ENCODE measurements at regions not wholly inside any gene's neighbourhood (a gene's known extent, or its start where the extent isn't known, plus 50 kb on each side); places are given as distances from the start of the nearest gene placed in this dataset.

DNA sequence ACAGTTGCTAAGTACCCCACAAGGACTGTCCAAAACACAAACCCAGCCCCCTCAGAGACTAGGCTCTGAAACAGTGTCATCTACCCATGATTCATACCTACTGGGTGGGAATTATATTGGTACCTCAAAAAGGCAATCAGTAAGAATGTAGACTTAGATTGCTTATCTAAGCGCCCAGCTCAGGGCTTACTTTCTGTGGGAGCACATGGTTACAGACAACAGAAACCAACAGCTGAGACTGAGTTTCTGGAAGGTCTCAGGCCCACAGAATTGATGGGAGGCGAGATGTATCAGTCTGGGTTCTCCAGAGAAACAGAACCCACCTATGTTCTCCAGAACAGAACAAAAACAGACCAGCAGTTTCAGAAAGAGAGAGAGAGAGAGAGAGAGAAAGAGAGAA is 147.3 kb upstream of the KAZN start:
- no peak overlapping the region for H3K27ac ChIP-seq (ENCODE audit: low read depth in 2 of 2, low read length in 2 of 2)
- no peak overlapping the region for H3K9ac ChIP-seq (ENCODE audit: low read depth in 1 of 2, low read length in 2 of 2)
- no peak overlapping the region for H3K4me3 ChIP-seq (ENCODE audit: low read length in 2 of 2)
- H3K9me3 ChIP-seq (ENCODE audit: control insufficient read depth in 2 of 2, low read length in 2 of 2), result no peaks in the 10 kb centered on the region
- no peaks in the 10 kb centered on the region for H3K27me3 ChIP-seq (ENCODE audit: control insufficient read depth in 2 of 2, insufficient read depth in 2 of 2, low read length in 2 of 2)
- no peaks in the 10 kb centered on the region for H3K4me1 ChIP-seq (ENCODE audit: control insufficient read depth in 2 of 2, insufficient read depth in 2 of 2, low read length in 2 of 2)
- H3K36me3 ChIP-seq (ENCODE audit: control insufficient read depth in 2 of 2, insufficient read depth in 2 of 2, low read length in 2 of 2), result no peaks in the 10 kb centered on the region

GRCh38 chr1:14452551-14452950 is 145.9 kb upstream of the KAZN start:
- no peak overlapping the region for H3K27ac ChIP-seq (ENCODE audit: low read depth in 2 of 2, low read length in 2 of 2)
- H3K36me3 ChIP-seq (ENCODE audit: control insufficient read depth in 2 of 2, insufficient read depth in 2 of 2, low read length in 2 of 2), result no peaks in the 10 kb centered on the region
- no peak overlapping the region for H3K4me3 ChIP-seq (ENCODE audit: low read length in 2 of 2)
- no peak overlapping the region for H3K9ac ChIP-seq (ENCODE audit: low read depth in 1 of 2, low read length in 2 of 2)
- no peaks in the 10 kb centered on the region for H3K27me3 ChIP-seq (ENCODE audit: control insufficient read depth in 2 of 2, insufficient read depth in 2 of 2, low read length in 2 of 2)
- no peaks in the 10 kb centered on the region for H3K4me1 ChIP-seq (ENCODE audit: control insufficient read depth in 2 of 2, insufficient read depth in 2 of 2, low read length in 2 of 2)
- no peaks in the 10 kb centered on the region for H3K9me3 ChIP-seq (ENCODE audit: control insufficient read depth in 2 of 2, low read length in 2 of 2)

GRCh38 chr1:14460173-14460572 is 138.3 kb upstream of the KAZN start:
- Histone ChIP-seq H3K4me3 (ENCODE audit: low read length in 2 of 2) (no peak overlapping the region), H3K27me3 (ENCODE audit: control insufficient read depth in 2 of 2, insufficient read depth in 2 of 2, low read length in 2 of 2) (no peaks in the 10 kb centered on the region), H3K9ac (ENCODE audit: low read depth in 1 of 2, low read length in 2 of 2) (no peak overlapping the region), H3K4me1 (ENCODE audit: control insufficient read depth in 2 of 2, insufficient read depth in 2 of 2, low read length in 2 of 2) (no peaks in the 10 kb centered on the region), H3K9me3 (ENCODE audit: control insufficient read depth in 2 of 2, low read length in 2 of 2) (no peaks in the 10 kb centered on the region), H3K27ac (ENCODE audit: low read depth in 2 of 2, low read length in 2 of 2) (no peak overlapping the region), H3K36me3 (ENCODE audit: control insufficient read depth in 2 of 2, insufficient read depth in 2 of 2, low read length in 2 of 2) (no peaks in the 10 kb centered on the region)

- no peak overlapping the region for H3K27ac ChIP-seq (ENCODE audit: low read depth in 2 of 2, low read length in 2 of 2)
- H3K9ac ChIP-seq (ENCODE audit: low read depth in 1 of 2, low read length in 2 of 2), result no peak overlapping the region
- no peaks in the 10 kb centered on the region for H3K36me3 ChIP-seq (ENCODE audit: control insufficient read depth in 2 of 2, insufficient read depth in 2 of 2, low read length in 2 of 2)
- H3K27me3 ChIP-seq (ENCODE audit: control insufficient read depth in 2 of 2, insufficient read depth in 2 of 2, low read length in 2 of 2), result no peaks in the 10 kb centered on the region
- H3K4me3 ChIP-seq (ENCODE audit: low read length in 2 of 2), result no peak overlapping the region
- H3K4me1 ChIP-seq (ENCODE audit: control insufficient read depth in 2 of 2, insufficient read depth in 2 of 2, low read length in 2 of 2), result no peaks in the 10 kb centered on the region
- no peaks in the 10 kb centered on the region for H3K9me3 ChIP-seq (ENCODE audit: control insufficient read depth in 2 of 2, low read length in 2 of 2)
Observed at GRCh38 chr1:14462851-14463250, 135.6 kb upstream of the KAZN start.

DNA sequence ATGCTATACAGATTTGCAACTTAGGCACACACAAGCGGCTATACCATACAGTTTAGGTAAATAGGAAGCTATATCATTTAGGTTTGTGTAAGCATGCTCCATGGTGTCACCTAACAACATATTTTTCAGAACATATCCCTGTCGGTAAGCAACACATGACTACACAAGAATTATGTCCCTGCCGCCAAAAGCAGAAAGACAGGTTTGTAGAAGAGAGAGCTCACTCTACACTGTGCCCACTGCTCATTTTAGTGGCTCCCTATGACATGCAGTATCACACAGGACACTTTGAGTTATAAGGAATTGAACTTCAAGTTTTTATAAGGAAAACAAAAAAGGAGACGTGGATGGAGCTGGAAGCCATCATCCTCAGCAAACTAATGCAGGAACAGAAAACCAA is 132.5 kb upstream of the KAZN start:
- Histone ChIP-seq H3K9me3 (ENCODE audit: control insufficient read depth in 2 of 2, low read length in 2 of 2) (no peaks in the 10 kb centered on the region), H3K4me1 (ENCODE audit: control insufficient read depth in 2 of 2, insufficient read depth in 2 of 2, low read length in 2 of 2) (no peaks in the 10 kb centered on the region), H3K27me3 (ENCODE audit: control insufficient read depth in 2 of 2, insufficient read depth in 2 of 2, low read length in 2 of 2) (no peaks in the 10 kb centered on the region), H3K27ac (ENCODE audit: low read depth in 2 of 2, low read length in 2 of 2) (no peak overlapping the region), H3K36me3 (ENCODE audit: control insufficient read depth in 2 of 2, insufficient read depth in 2 of 2, low read length in 2 of 2) (no peaks in the 10 kb centered on the region), H3K9ac (ENCODE audit: low read depth in 1 of 2, low read length in 2 of 2) (no peak overlapping the region), H3K4me3 (ENCODE audit: low read length in 2 of 2) (no peak overlapping the region)

DNA sequence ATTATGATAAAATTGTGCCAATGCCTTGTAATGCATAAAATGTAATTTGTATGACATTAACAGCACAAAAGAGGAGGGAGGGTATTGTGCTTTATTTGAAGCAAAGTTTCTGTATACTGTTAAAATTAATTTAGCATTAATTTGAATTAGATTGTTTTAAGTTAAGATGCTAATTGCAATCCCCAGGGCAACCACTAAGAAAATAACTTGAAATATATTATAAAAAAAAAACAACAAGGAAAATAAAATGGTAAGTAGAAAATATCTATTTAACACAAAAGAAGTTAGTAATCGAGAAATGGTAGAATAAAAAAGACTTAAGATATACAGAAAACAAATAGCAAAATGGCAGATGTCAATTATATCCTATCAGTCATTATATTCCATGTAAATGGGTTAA is 131.4 kb upstream of the KAZN start:
- H3K4me3 ChIP-seq (ENCODE audit: low read length in 2 of 2), result no peak overlapping the region
- no peaks in the 10 kb centered on the region for H3K4me1 ChIP-seq (ENCODE audit: control insufficient read depth in 2 of 2, insufficient read depth in 2 of 2, low read length in 2 of 2)
- H3K36me3 ChIP-seq (ENCODE audit: control insufficient read depth in 2 of 2, insufficient read depth in 2 of 2, low read length in 2 of 2), result no peaks in the 10 kb centered on the region
- no peak overlapping the region for H3K27ac ChIP-seq (ENCODE audit: low read depth in 2 of 2, low read length in 2 of 2)
- H3K9ac ChIP-seq (ENCODE audit: low read depth in 1 of 2, low read length in 2 of 2), result no peak overlapping the region
- no peaks in the 10 kb centered on the region for H3K9me3 ChIP-seq (ENCODE audit: control insufficient read depth in 2 of 2, low read length in 2 of 2)
- no peaks in the 10 kb centered on the region for H3K27me3 ChIP-seq (ENCODE audit: control insufficient read depth in 2 of 2, insufficient read depth in 2 of 2, low read length in 2 of 2)

- Histone ChIP-seq H3K4me1 (ENCODE audit: control insufficient read depth in 2 of 2, insufficient read depth in 2 of 2, low read length in 2 of 2) (no peaks in the 10 kb centered on the region), H3K9me3 (ENCODE audit: control insufficient read depth in 2 of 2, low read length in 2 of 2) (no peaks in the 10 kb centered on the region), H3K27me3 (ENCODE audit: control insufficient read depth in 2 of 2, insufficient read depth in 2 of 2, low read length in 2 of 2) (no peaks in the 10 kb centered on the region), H3K27ac (ENCODE audit: low read depth in 2 of 2, low read length in 2 of 2) (no peak overlapping the region), H3K36me3 (ENCODE audit: control insufficient read depth in 2 of 2, insufficient read depth in 2 of 2, low read length in 2 of 2) (no peaks in the 10 kb centered on the region), H3K4me3 (ENCODE audit: low read length in 2 of 2) (no peak overlapping the region), H3K9ac (ENCODE audit: low read depth in 1 of 2, low read length in 2 of 2) (no peak overlapping the region)
Observed at GRCh38 chr1:14468751-14469150, 129.7 kb upstream of the KAZN start.

- Histone ChIP-seq H3K9me3 (ENCODE audit: control insufficient read depth in 2 of 2, low read length in 2 of 2) (no peaks in the 10 kb centered on the region), H3K36me3 (ENCODE audit: control insufficient read depth in 2 of 2, insufficient read depth in 2 of 2, low read length in 2 of 2) (no peaks in the 10 kb centered on the region), H3K27me3 (ENCODE audit: control insufficient read depth in 2 of 2, insufficient read depth in 2 of 2, low read length in 2 of 2) (no peaks in the 10 kb centered on the region), H3K27ac (ENCODE audit: low read depth in 2 of 2, low read length in 2 of 2) (no peak overlapping the region), H3K9ac (ENCODE audit: low read depth in 1 of 2, low read length in 2 of 2) (no peak overlapping the region), H3K4me1 (ENCODE audit: control insufficient read depth in 2 of 2, insufficient read depth in 2 of 2, low read length in 2 of 2) (no peaks in the 10 kb centered on the region), H3K4me3 (ENCODE audit: low read length in 2 of 2) (no peak overlapping the region)
Observed at GRCh38 chr1:14470802-14471201, 127.7 kb upstream of the KAZN start.

DNA sequence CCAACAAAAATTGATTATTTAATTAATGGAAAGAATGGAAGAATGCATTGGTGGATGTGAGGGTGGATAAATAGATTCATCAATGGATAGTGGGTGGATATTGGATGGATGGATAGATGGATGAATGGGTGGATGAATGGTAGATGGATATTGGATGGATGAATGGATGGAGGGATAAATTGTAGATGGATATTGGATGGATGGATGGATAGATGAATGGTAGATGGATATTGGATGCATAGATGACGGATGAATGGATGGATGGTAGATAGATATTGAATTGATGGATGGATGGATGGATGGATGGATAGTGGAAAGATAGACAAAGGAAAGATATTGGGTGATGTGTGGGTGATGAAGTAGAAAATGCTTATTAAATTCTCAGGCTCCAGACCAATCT is 123.6 kb upstream of the KAZN start:
- H3K27me3 ChIP-seq (ENCODE audit: control insufficient read depth in 2 of 2, insufficient read depth in 2 of 2, low read length in 2 of 2), result no peaks in the 10 kb centered on the region
- H3K4me1 ChIP-seq (ENCODE audit: control insufficient read depth in 2 of 2, insufficient read depth in 2 of 2, low read length in 2 of 2), result no peaks in the 10 kb centered on the region
- H3K9me3 ChIP-seq (ENCODE audit: control insufficient read depth in 2 of 2, low read length in 2 of 2), result no peaks in the 10 kb centered on the region
- no peak overlapping the region for H3K27ac ChIP-seq (ENCODE audit: low read depth in 2 of 2, low read length in 2 of 2)
- H3K36me3 ChIP-seq (ENCODE audit: control insufficient read depth in 2 of 2, insufficient read depth in 2 of 2, low read length in 2 of 2), result no peaks in the 10 kb centered on the region
- no peak overlapping the region for H3K4me3 ChIP-seq (ENCODE audit: low read length in 2 of 2)
- no peak overlapping the region for H3K9ac ChIP-seq (ENCODE audit: low read depth in 1 of 2, low read length in 2 of 2)

GRCh38 chr1:14476170-14476955 is 122.1 kb upstream of the KAZN start:
- Histone ChIP-seq H3K27ac (ENCODE audit: low read depth in 2 of 2, low read length in 2 of 2) (no peak overlapping the region), H3K9me3 (ENCODE audit: control insufficient read depth in 2 of 2, low read length in 2 of 2) (no peaks in the 10 kb centered on the region), H3K4me1 (ENCODE audit: control insufficient read depth in 2 of 2, insufficient read depth in 2 of 2, low read length in 2 of 2) (no peaks in the 10 kb centered on the region), H3K27me3 (ENCODE audit: control insufficient read depth in 2 of 2, insufficient read depth in 2 of 2, low read length in 2 of 2) (no peaks in the 10 kb centered on the region), H3K36me3 (ENCODE audit: control insufficient read depth in 2 of 2, insufficient read depth in 2 of 2, low read length in 2 of 2) (no peaks in the 10 kb centered on the region), H3K4me3 (ENCODE audit: low read length in 2 of 2) (no peak overlapping the region), H3K9ac (ENCODE audit: low read depth in 1 of 2, low read length in 2 of 2) (no peak overlapping the region)

DNA sequence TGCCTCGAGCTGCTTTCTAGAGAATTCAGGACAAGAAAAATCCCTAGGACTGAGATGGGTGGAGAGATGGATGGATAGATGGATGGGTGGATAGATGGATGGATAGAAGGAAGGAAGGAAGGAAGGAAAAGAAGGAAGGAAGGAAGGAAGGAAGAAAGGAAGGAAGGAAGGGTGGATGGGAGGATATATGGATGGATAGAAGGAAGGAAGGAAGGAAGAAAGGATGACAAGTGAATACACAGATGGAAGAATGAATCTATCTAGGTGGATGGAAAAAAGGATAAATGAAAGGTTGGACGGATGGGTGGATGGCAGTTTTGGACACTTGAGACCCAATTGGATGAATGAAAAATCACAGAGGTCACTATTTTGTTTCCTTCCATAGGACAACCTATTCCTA is 120.4 kb upstream of the KAZN start:
- Histone ChIP-seq H3K9ac (ENCODE audit: low read depth in 1 of 2, low read length in 2 of 2) (no peak overlapping the region), H3K4me3 (ENCODE audit: low read length in 2 of 2) (no peak overlapping the region), H3K36me3 (ENCODE audit: control insufficient read depth in 2 of 2, insufficient read depth in 2 of 2, low read length in 2 of 2) (no peaks in the 10 kb centered on the region), H3K27ac (ENCODE audit: low read depth in 2 of 2, low read length in 2 of 2) (no peak overlapping the region), H3K4me1 (ENCODE audit: control insufficient read depth in 2 of 2, insufficient read depth in 2 of 2, low read length in 2 of 2) (no peaks in the 10 kb centered on the region), H3K27me3 (ENCODE audit: control insufficient read depth in 2 of 2, insufficient read depth in 2 of 2, low read length in 2 of 2) (no peaks in the 10 kb centered on the region), H3K9me3 (ENCODE audit: control insufficient read depth in 2 of 2, low read length in 2 of 2) (no peaks in the 10 kb centered on the region)
